ENCODE measurements at regions not wholly inside any gene's neighbourhood (a gene's known extent, or its start where the extent isn't known, plus 50 kb on each side); places are given as distances from the start of the nearest gene placed in this dataset.

DNA sequence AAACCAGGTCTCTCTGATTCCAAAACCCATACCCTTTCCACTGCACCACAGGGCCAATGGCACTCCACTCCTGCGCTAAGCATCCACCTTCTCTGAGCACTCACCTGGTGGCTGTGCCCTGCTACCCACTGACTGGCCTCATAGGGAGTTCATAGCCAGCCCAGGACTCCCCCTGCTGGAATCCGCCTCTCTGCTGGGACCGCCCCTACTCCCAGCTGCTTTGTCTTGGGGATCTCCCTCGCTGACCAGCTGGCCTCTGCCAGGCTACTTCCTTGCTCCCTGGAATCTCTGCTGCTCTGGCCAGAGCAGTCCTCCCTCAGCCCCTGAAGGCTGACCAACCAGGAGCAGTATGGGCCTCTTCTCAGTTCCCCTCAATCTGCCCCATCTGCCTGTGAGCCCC lies 129.7 kb downstream of the FAXC start:
- Histone ChIP-seq H3K36me3 (no peaks in the 10 kb centered on the region), H3K27ac (no peak overlapping the region), H3K9me3 (no peaks in the 10 kb centered on the region), H3K27me3 (no peaks in the 10 kb centered on the region), H3K4me1 (no peaks in the 10 kb centered on the region), H3K4me3 (no peak overlapping the region)
- DNase-seq = no peak
- intact Hi-C loops (cut with DNase I; ENCODE audit: low total_unique reads) = no loop called here
- TF ChIP-seq, protein P1, sequence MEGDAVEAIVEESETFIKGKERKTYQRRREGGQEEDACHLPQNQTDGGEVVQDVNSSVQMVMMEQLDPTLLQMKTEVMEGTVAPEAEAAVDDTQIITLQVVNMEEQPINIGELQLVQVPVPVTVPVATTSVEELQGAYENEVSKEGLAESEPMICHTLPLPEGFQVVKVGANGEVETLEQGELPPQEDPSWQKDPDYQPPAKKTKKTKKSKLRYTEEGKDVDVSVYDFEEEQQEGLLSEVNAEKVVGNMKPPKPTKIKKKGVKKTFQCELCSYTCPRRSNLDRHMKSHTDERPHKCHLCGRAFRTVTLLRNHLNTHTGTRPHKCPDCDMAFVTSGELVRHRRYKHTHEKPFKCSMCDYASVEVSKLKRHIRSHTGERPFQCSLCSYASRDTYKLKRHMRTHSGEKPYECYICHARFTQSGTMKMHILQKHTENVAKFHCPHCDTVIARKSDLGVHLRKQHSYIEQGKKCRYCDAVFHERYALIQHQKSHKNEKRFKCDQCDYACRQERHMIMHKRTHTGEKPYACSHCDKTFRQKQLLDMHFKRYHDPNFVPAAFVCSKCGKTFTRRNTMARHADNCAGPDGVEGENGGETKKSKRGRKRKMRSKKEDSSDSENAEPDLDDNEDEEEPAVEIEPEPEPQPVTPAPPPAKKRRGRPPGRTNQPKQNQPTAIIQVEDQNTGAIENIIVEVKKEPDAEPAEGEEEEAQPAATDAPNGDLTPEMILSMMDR (IDR thresholded peaks at IDR 0.05) = no peak

DNA sequence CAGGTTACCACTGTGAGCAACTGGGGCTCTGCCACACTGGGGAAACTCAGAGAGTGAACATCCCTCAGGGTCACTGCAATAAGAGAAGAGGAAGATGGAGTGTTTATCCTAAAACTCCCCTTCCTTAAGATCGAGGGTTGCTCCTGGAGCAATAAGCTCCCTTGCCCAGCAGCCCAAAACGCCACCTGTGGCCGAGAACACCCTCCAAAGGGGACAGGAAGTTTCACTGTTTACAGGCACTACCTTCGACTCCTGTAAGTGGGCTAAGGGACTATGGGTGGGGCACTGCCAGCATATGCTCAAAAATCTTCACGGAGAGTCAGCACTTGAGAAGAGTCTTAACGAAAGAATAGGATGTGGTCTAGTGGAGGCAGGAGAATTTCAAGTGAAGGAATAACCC lies 132.5 kb downstream of the FAXC start:
- intact Hi-C loops (cut with DNase I; ENCODE audit: low total_unique reads) = no loop called here
- no peaks in the 10 kb centered on the region for H3K36me3 ChIP-seq
- TF ChIP-seq, protein P1 (IDR thresholded peaks at IDR 0.05) = no peak
- H3K4me1 ChIP-seq = no peaks in the 10 kb centered on the region
- no peaks in the 10 kb centered on the region for H3K9me3 ChIP-seq
- DNase-seq = no peak
- no peaks in the 10 kb centered on the region for H3K27me3 ChIP-seq
- H3K4me3 ChIP-seq = no peak overlapping the region
- no peak overlapping the region for H3K27ac ChIP-seq

DNA sequence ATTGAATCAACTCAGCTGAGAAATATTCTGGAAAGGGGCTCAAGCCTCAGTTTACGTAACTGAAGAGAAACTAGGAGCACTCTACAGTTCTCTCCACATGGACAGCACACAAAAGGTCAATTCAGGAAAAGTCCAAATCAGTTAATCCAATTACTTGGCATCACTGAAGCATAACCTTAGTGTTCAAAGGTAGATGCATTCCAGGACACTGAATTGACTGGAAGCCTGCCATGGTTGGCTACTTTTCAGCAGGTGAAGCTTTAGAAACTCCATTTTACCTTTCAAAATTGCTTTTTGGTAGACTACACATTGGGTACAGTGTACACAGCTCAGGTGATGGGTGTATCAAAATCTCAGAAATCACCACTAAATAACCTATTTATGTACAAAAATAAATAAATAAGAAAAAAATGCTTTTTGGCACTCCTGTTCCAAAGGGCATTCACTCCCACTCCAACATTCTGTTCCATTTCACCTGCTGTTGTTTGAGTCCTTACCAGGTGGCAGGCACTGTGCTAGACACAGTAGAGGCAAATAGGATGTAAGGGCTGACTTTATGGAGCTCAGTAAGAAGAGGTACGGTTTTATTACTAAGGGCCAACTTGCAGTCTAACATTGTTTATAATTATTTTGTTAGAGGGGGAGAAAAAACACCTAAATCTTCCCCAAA lies 153.4 kb downstream of the FAXC start:
- no peak overlapping the region for H3K27ac ChIP-seq
- TF ChIP-seq, protein P1 (IDR thresholded peaks at IDR 0.05) = no peak
- H3K4me3 ChIP-seq = no peak overlapping the region
- no peaks in the 10 kb centered on the region for H3K4me1 ChIP-seq
- intact Hi-C loops (cut with DNase I; ENCODE audit: low total_unique reads) = no loop called here
- DNase-seq = no peak
- H3K27me3 ChIP-seq = no peaks in the 10 kb centered on the region
- no peaks in the 10 kb centered on the region for H3K9me3 ChIP-seq
- H3K36me3 ChIP-seq = no peaks in the 10 kb centered on the region

DNA sequence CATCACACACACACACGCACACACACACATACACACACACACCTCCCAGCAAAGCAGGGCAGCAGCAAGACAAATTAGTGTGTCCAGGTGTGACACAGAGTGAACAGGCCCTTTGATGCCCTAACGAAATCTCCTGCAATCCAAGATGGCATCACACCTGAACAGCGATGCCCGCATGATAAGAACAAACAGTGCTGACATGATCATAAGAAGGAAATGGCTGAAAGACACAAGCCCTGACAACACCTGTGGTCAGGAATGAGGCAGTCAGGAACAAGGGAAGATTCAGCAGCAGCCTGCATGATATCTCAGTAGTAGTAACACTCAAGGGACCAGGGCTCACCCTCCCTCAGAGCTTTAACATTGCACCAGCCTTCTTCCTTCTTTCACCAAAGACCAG lies 156.9 kb downstream of the FAXC start:
- H3K36me3 ChIP-seq = no peaks in the 10 kb centered on the region
- no peaks in the 10 kb centered on the region for H3K9me3 ChIP-seq
- DNase-seq = no peak
- no peaks in the 10 kb centered on the region for H3K4me1 ChIP-seq
- intact Hi-C loops (cut with DNase I; ENCODE audit: low total_unique reads) = no loop called here
- no peak overlapping the region for H3K27ac ChIP-seq
- TF ChIP-seq, protein P1 (IDR thresholded peaks at IDR 0.05) = no peak
- H3K4me3 ChIP-seq = no peak overlapping the region
- H3K27me3 ChIP-seq = no peaks in the 10 kb centered on the region

DNA sequence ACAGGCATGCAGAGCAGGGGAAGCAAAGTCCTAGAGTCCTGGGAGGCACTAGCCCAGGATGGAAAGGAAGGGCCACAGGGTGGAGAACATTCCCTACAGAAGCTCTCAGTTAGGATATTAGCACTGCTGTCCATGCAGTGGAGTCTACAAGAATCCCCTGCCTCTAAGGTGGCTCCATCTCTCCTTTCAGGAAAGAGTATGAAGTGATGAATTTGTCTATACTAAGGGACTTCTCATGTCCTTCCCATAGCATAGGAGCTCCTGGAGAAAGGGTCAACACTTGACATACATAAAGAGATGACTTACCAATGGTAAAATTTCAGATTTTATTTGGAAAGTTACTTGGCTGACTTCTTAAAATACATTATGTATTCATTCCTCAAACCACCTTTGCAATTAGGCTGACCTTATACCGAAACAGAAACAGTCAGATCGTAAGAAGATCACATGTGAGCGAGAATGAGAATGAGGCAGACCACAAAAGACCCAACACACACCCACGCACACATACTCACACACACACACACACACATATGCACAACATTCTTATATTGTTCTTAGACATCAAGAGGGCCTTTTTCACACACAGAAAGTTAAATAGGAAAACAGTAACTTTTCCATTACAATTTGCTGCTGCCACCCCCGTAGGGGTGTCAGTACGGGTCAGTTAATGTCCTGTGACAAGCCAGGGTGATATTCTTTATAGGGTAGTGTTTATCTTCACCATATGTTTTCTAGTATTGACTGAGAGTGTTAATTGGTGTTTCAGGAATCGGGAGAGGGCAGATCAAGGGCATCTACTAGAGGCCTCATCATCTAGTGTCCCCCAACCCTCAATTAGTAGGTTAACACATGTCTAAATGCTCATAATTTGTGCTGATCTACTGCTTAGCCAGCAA lies 159.4 kb downstream of the FAXC start:
- H3K27me3 ChIP-seq = no peaks in the 10 kb centered on the region
- DNase-seq = no peak
- H3K36me3 ChIP-seq = no peaks in the 10 kb centered on the region
- H3K4me3 ChIP-seq = no peak overlapping the region
- H3K4me1 ChIP-seq = no peaks in the 10 kb centered on the region
- intact Hi-C loops (cut with DNase I; ENCODE audit: low total_unique reads) = no loop called here
- TF ChIP-seq, protein P1 (IDR thresholded peaks at IDR 0.05) = no peak
- no peak overlapping the region for H3K27ac ChIP-seq
- H3K9me3 ChIP-seq = no peaks in the 10 kb centered on the region

All from tibial artery (tissue), 4 donors.